SU-DHL-6 (cell line): ENCODE measurements at regions not wholly inside any gene's neighbourhood (a gene's known extent, or its start where the extent isn't known, plus 50 kb on each side); places are given as distances from the start of the nearest gene placed in this dataset.

Experiments used
- H2AFZ ChIP-seq: fragments of 200-600 bp; sonication (generic); 2 replicates; pipeline ENCODE4 v1.6.1; 2014; ENCODE audit warnings: low read depth, mild to moderate bottlenecking, moderate library complexity, mixed read lengths, antibody characterized with exemption, low read length; ENCODE audit not compliant: severe bottlenecking
- H3F3A ChIP-seq: fragments of 200-600 bp; shearing (Covaris generic); 2 replicates; pipeline ENCODE4 v1.6.0; 2016; ENCODE audit warnings: antibody characterized with exemption, mild to moderate bottlenecking; ENCODE audit not compliant: insufficient read depth
- H3K27ac ChIP-seq: fragments of 200-600 bp; sonication (generic); 2 replicates; pipeline ENCODE4 v1.5.1; 2016; ENCODE audit warnings: low read depth, mild to moderate bottlenecking, low read length, moderate library complexity, mixed read lengths
- H3K27me3 ChIP-seq: fragments of 200-600 bp; sonication (generic), shearing (Covaris generic); 2 replicates; pipeline ENCODE4 v1.6.0; 2014; ENCODE audit warnings: mild to moderate bottlenecking, low read length
- H3K36me3 ChIP-seq: fragments of 200-600 bp; sonication (generic); 2 replicates; pipeline ENCODE4 v1.6.1; 2014; ENCODE audit warnings: mild to moderate bottlenecking, low read length, mixed read lengths
- H3K4me2 ChIP-seq: fragments of 300-600, 200-600 bp; shearing (Covaris generic), sonication (generic); 2 replicates; pipeline ENCODE4 v1.6.0; 2014; ENCODE audit warnings: low read length, low read depth, mild to moderate bottlenecking; ENCODE audit not compliant: poor library complexity, severe bottlenecking
- H3K4me3 ChIP-seq: fragments of 200-600 bp; sonication (generic); 2 replicates; pipeline ENCODE4 v1.5.1; 2014; ENCODE audit warnings: antibody characterized with exemption, low read length, mild to moderate bottlenecking, mixed read lengths; ENCODE audit not compliant: insufficient read depth, poor library complexity, severe bottlenecking
- H3K79me2 ChIP-seq: fragments of 200-600 bp; sonication (generic); 2 replicates; pipeline ENCODE4 v1.6.1; 2014; ENCODE audit warnings: mild to moderate bottlenecking, low read length, moderate library complexity; ENCODE audit not compliant: insufficient read depth
- H3K9ac ChIP-seq: fragments of 200-600 bp; sonication (generic); 2 replicates; pipeline ENCODE4 v1.7.0; 2014; ENCODE audit warnings: mild to moderate bottlenecking, low read length
- H3K9me2 ChIP-seq: fragments of 200-600 bp; sonication (generic); replicated peaks from 2 replicates; pipeline ENCODE4 v1.6.1; 2014; ENCODE audit warnings: low read length; ENCODE audit not compliant: insufficient read depth
- H3K9me3 ChIP-seq: fragments of 200-600 bp; sonication (generic); 2 replicates; pipeline ENCODE4 v1.6.1; 2014; ENCODE audit warnings: low read length, mixed read lengths; ENCODE audit not compliant: insufficient read depth
- H4K20me1 ChIP-seq: fragments of 200-600 bp; sonication (generic); 2 replicates; pipeline ENCODE4 v1.6.1; 2014; ENCODE audit warnings: low read depth, mild to moderate bottlenecking, antibody characterized with exemption, low read length, moderate library complexity, mixed read lengths
- EZH2phosphoT487 ChIP-seq: fragments of 200-600 bp; sonication (generic), shearing (Covaris generic); conservative IDR thresholded peaks from 2 replicates; pipeline ENCODE4 v1.6.1; 2018; ENCODE audit warnings: mild to moderate bottlenecking, antibody characterized with exemption, low read length, moderate library complexity, mixed read lengths
- TF ChIP-seq, protein P1 (sequence below): fragments of 200-600 bp; sonication (generic); IDR thresholded peaks from one replicate; pipeline ENCODE4 v1.5.1; 2017; ENCODE audit warnings: antibody characterized with exemption, mild to moderate bottlenecking, low read length, moderate library complexity; ENCODE audit not compliant: insufficient read depth, poor library complexity, severe bottlenecking

DNA sequence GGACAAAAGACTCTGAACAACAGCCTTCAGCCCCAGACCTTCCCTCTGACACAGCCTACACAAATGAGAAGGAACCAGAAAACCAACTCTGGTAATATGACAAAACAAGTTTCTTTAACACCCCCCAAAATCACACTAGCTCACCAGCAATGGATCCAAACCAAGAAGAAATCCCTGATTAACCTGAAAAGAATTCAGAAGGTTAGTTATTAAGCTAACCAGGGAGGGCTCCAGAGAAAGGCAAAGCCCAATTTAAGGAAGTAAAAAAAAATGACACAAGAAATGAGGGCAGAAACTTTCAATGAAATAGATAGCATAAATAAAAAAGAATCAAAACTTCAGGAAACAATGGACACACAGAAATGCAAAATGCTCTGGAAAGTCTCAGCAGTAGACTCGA is 224.0 kb downstream of the TRIML1 start:
- no peak overlapping the region for H3K4me3 ChIP-seq
- TF ChIP-seq EZH2phosphoT487, result no peak
- TF ChIP-seq, protein P1, sequence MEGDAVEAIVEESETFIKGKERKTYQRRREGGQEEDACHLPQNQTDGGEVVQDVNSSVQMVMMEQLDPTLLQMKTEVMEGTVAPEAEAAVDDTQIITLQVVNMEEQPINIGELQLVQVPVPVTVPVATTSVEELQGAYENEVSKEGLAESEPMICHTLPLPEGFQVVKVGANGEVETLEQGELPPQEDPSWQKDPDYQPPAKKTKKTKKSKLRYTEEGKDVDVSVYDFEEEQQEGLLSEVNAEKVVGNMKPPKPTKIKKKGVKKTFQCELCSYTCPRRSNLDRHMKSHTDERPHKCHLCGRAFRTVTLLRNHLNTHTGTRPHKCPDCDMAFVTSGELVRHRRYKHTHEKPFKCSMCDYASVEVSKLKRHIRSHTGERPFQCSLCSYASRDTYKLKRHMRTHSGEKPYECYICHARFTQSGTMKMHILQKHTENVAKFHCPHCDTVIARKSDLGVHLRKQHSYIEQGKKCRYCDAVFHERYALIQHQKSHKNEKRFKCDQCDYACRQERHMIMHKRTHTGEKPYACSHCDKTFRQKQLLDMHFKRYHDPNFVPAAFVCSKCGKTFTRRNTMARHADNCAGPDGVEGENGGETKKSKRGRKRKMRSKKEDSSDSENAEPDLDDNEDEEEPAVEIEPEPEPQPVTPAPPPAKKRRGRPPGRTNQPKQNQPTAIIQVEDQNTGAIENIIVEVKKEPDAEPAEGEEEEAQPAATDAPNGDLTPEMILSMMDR, result no peak

DNA sequence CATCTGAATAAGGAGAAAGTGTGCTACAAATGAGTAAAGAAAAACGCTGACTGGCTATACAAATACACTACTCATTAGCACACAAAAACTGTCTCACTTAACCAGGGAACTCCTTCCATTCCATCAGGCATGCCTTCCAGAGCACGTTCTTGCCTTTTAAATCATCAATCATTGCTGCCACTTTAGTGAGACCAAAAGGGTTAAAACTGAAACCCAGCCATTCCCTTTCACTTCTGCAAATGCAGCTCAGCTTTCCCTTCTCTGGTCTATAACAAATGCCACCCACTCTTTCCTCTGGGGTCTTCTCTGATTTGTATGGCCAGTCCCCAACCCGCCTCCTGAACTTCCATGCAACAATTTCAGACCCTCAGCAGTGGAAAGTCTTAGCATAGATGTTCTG is 231.5 kb downstream of the TRIML1 start:
- no peak overlapping the region for H3K4me2 ChIP-seq
- no peaks in the 10 kb centered on the region for H3F3A ChIP-seq
- no peak overlapping the region for H2AFZ ChIP-seq
- H3K4me3 ChIP-seq, result no peak overlapping the region
- TF ChIP-seq EZH2phosphoT487, result no peak
- TF ChIP-seq, protein P1, result no peak
- no peaks in the 10 kb centered on the region for H3K79me2 ChIP-seq
- no peaks in the 10 kb centered on the region for H3K9me3 ChIP-seq
- H4K20me1 ChIP-seq, result no peaks in the 10 kb centered on the region
- H3K9me2 ChIP-seq, result no peaks in the 10 kb centered on the region
- no peak overlapping the region for H3K9ac ChIP-seq
- no peak overlapping the region for H3K27ac ChIP-seq
- H3K27me3 ChIP-seq, result no peaks in the 10 kb centered on the region
- no peaks in the 10 kb centered on the region for H3K36me3 ChIP-seq

More for the DNA sequence above, 224.0 kb downstream of the TRIML1 start:
- Histone ChIP-seq H3K9me2 (no peaks in the 10 kb centered on the region), H2AFZ (no peak overlapping the region), H3K36me3 (no peaks in the 10 kb centered on the region), H3K9ac (no peak overlapping the region), H3K79me2 (no peaks in the 10 kb centered on the region), H3K9me3 (no peaks in the 10 kb centered on the region), H4K20me1 (no peaks in the 10 kb centered on the region), H3F3A (no peaks in the 10 kb centered on the region), H3K27ac (no peak overlapping the region), H3K4me2 (no peak overlapping the region), H3K27me3 (no peaks in the 10 kb centered on the region)

DNA sequence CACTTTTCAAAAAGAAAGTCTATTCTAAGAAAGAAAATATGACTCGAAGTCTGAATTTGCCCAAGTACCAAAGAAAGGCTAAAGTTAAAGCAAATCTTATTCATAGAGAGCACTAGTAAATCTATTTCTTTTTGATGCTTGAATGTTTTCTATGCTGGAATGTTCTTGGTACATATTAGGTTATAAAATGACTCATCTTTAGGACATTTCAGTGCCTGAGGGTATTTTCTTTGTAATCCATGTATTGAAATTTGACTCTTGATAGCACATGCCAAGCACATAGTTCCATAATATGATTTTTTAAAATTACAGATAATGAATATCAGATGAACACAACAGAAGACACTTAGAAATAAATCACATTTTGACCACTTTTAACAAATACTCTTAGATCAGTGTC is 232.8 kb downstream of the TRIML1 start:
- no peaks in the 10 kb centered on the region for H3F3A ChIP-seq
- H3K27ac ChIP-seq, result no peak overlapping the region
- no peak overlapping the region for H3K4me3 ChIP-seq
- no peaks in the 10 kb centered on the region for H4K20me1 ChIP-seq
- no peaks in the 10 kb centered on the region for H3K79me2 ChIP-seq
- H3K4me2 ChIP-seq, result no peak overlapping the region
- no peaks in the 10 kb centered on the region for H3K9me2 ChIP-seq
- H3K9ac ChIP-seq, result no peak overlapping the region
- H3K9me3 ChIP-seq, result no peaks in the 10 kb centered on the region
- no peak overlapping the region for H2AFZ ChIP-seq
- TF ChIP-seq, protein P1, result no peak
- TF ChIP-seq EZH2phosphoT487, result no peak
- no peaks in the 10 kb centered on the region for H3K27me3 ChIP-seq
- no peaks in the 10 kb centered on the region for H3K36me3 ChIP-seq

DNA sequence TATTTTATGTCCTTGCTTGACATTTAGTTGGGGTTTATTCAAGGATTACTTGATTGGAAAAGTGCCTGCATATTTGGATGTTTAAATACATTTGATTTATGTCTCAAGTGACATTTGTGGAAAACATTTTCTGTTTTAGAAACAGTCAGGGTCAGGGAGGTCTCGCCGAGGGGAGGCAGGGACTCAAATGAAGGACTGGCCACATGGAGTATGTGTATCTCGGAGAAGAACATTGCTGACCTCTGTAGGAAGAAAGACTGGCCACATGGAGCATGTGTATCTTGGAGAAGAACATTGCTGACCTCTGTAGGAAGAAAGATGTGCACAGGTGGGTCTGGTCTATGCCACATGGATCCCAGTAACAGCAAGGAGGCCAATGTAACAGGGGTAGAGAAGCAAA is 233.6 kb downstream of the TRIML1 start:
- Histone ChIP-seq H2AFZ (no peak overlapping the region), H3K27ac (no peak overlapping the region), H3K4me2 (no peak overlapping the region), H3K4me3 (no peak overlapping the region), H3K9ac (no peak overlapping the region), H3K9me3 (no peaks in the 10 kb centered on the region), H3K27me3 (no peaks in the 10 kb centered on the region), H3K79me2 (no peaks in the 10 kb centered on the region), H3F3A (no peaks in the 10 kb centered on the region), H3K9me2 (no peaks in the 10 kb centered on the region), H3K36me3 (no peaks in the 10 kb centered on the region), H4K20me1 (no peaks in the 10 kb centered on the region)
- TF ChIP-seq EZH2phosphoT487, result no peak
- TF ChIP-seq, protein P1, result no peak
